ENCODE measurements at regions not wholly inside any gene's neighbourhood (a gene's known extent, or its start where the extent isn't known, plus 50 kb on each side); places are given as distances from the start of the nearest gene placed in this dataset.

DNA sequence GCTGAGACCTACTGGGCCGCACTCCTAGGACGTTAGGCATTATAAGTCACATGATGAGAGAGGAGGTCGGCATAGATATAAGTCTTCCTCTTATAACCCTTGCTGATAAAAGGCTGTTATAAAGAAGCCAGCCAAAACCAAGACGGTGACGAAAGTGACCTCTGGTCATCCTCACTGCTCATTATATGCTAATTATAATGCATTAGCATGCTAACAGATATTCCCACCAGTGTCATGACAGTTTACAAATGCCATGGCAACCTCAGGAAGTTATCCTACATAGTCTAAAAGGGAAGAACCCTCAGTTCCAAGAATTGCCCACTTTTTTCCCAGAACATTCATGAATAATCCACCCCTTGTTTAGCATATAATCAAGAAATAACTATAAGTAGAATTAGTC is 222.4 kb downstream of the TLE1 start:
- intact Hi-C loops (cut with DNase I) = no loop called here
- DNase-seq = no peak
- Histone ChIP-seq H3K4me3 (ENCODE audit: low read length) (no peak overlapping the region), H3K4me1 (ENCODE audit: control insufficient read depth, insufficient read depth, low read length) (no peaks in the 10 kb centered on the region), H3K9me3 (ENCODE audit: control insufficient read depth, low read length) (no peaks in the 10 kb centered on the region), H3K27me3 (ENCODE audit: control insufficient read depth, insufficient read depth) (no peaks in the 10 kb centered on the region), H3K27ac (ENCODE audit: low read length) (no peak overlapping the region)
- 77% methylated on average over 5 of the region's 5 CpGs for WGBS
- ATAC-seq = no peak

GRCh38 chr9:81465468-81466011 is 223.8 kb downstream of the TLE1 start:
- intact Hi-C loops (cut with DNase I) = no loop called here
- Histone ChIP-seq H3K4me1 (ENCODE audit: control insufficient read depth, insufficient read depth, low read length) (no peaks in the 10 kb centered on the region), H3K27me3 (ENCODE audit: control insufficient read depth, insufficient read depth) (no peaks in the 10 kb centered on the region), H3K9me3 (ENCODE audit: control insufficient read depth, low read length) (no peaks in the 10 kb centered on the region), H3K4me3 (ENCODE audit: low read length) (no peak overlapping the region), H3K27ac (ENCODE audit: low read length) (no peak overlapping the region)
- 61% methylated on average over 6 of the region's 6 CpGs for WGBS
- no peak for DNase-seq
- ATAC-seq = peak; percentile 43 to 83

DNA sequence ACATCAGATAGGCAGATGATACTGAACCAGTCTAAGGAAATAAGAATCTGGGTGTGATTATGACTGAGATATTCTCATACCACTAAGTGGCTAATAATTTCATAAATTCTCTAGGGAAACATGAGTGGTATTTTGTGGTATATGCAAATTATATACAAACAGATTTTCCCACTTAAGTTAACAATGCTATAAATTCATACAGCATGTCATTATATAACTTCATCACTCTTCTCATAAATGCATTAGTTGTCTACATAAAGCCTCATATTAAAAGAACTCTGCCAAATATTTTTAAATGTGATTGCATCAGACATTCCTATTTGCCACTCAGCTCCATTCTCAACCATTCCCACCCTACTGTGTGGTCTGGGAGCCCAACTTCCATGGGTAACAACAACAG is 226.5 kb downstream of the TLE1 start:
- intact Hi-C loops (cut with DNase I) = no loop called here
- ATAC-seq = no peak

DNA sequence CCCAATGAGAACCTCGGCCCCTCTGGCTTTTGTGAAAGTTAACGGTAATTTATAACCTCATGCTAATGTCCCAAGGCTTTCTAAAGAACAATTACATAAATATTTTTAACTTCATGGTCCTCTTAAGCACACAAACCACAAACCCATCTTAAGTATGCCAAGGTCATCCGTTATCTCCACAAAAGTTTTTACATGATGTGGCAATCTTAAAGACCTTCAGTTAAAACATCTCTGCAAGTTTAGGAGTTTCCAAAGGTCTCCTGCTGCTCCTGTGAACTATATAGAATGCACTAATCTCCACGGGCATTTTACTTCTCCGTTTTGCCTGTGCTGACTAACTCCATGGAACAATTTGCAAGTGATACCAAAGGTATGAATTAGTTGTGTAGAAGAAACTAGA is 228.2 kb downstream of the TLE1 start:
- Histone ChIP-seq H3K27ac (ENCODE audit: low read length) (no peak overlapping the region), H3K4me3 (ENCODE audit: low read length) (no peak overlapping the region), H3K27me3 (ENCODE audit: control insufficient read depth, insufficient read depth) (no peaks in the 10 kb centered on the region), H3K9me3 (ENCODE audit: control insufficient read depth, low read length) (no peaks in the 10 kb centered on the region), H3K4me1 (ENCODE audit: control insufficient read depth, insufficient read depth, low read length) (no peaks in the 10 kb centered on the region)
- 84% methylated on average over 5 of the region's 5 CpGs for WGBS
- intact Hi-C loops (cut with DNase I) = no loop called here
- DNase-seq = no peak
- ATAC-seq = no peak

More for the DNA sequence above, 226.5 kb downstream of the TLE1 start:
- no peaks in the 10 kb centered on the region for H3K9me3 ChIP-seq (ENCODE audit: control insufficient read depth, low read length)
- no peaks in the 10 kb centered on the region for H3K27me3 ChIP-seq (ENCODE audit: control insufficient read depth, insufficient read depth)
- DNase-seq = no peak
- H3K4me1 ChIP-seq (ENCODE audit: control insufficient read depth, insufficient read depth, low read length) = no peaks in the 10 kb centered on the region
- no peak overlapping the region for H3K27ac ChIP-seq (ENCODE audit: low read length)
- H3K4me3 ChIP-seq (ENCODE audit: low read length) = no peak overlapping the region

DNA sequence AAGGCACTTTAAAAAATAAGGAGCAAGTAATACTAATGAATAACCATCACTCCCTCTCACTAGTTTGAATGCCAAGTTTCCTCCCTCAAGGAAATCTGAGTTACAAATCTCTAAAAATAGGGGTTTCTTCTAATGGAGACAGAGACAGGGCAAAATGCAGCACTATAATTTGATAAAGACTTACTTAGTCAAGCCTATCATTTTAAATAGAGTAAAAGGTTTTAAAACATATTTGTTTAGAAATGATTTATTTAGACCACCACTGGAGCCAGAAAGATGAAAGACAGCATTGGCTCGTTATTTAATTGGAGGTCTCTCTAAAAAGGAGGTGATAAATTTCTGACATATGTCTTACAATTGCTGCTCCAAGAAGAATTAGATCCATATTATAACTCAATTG is 228.7 kb downstream of the TLE1 start:
- no peaks in the 10 kb centered on the region for H3K9me3 ChIP-seq (ENCODE audit: control insufficient read depth, low read length)
- no peaks in the 10 kb centered on the region for H3K27me3 ChIP-seq (ENCODE audit: control insufficient read depth, insufficient read depth)
- intact Hi-C loops (cut with DNase I) = no loop called here
- WGBS = 77% methylated on average over 1 of the region's 1 CpG
- ATAC-seq (no peak), DNase-seq (no peak)
- H3K4me1 ChIP-seq (ENCODE audit: control insufficient read depth, insufficient read depth, low read length) = no peaks in the 10 kb centered on the region
- H3K27ac ChIP-seq (ENCODE audit: low read length) = no peak overlapping the region
- H3K4me3 ChIP-seq (ENCODE audit: low read length) = no peak overlapping the region

- intact Hi-C loops (cut with DNase I) = no loop called here
- Histone ChIP-seq H3K4me3 (ENCODE audit: low read length) (no peak overlapping the region), H3K9me3 (ENCODE audit: control insufficient read depth, low read length) (no peaks in the 10 kb centered on the region), H3K27me3 (ENCODE audit: control insufficient read depth, insufficient read depth) (no peaks in the 10 kb centered on the region), H3K27ac (ENCODE audit: low read length) (no peak overlapping the region), H3K4me1 (ENCODE audit: control insufficient read depth, insufficient read depth, low read length) (no peaks in the 10 kb centered on the region)
- ATAC-seq (no peak), DNase-seq (no peak)
Observed at GRCh38 chr9:81459591-81459990, 229.8 kb downstream of the TLE1 start.

DNA sequence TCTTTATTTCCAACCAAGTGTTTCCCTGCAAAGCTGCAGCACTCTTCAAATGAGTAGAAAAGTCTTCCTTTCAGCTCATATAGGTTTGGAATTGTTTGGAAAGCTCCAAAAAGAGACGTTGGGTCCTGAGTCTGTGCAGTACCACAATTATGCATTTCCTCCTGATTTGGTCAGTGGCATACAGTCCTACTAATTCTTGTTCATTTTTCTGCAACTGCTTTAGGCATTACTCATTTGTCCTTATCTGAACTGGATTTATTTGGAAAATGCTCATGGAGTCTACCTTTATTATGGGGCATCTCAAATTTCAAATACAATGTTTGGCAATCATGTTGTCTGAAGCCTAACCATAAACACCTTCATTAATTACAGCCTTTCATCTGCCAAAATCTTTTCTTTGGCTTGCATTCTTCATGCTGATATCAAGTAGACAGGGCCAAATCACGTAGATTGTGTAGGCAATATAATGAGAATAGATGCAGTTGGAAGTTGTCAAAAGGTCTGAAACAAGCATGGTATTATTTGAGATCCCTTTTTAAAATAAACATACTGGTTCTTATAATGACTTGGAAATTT is 232.8 kb downstream of the TLE1 start:
- H3K27me3 ChIP-seq (ENCODE audit: control insufficient read depth, insufficient read depth) = no peaks in the 10 kb centered on the region
- intact Hi-C loops (cut with DNase I) = no loop called here

GRCh38 chr9:81455462-81456219 is 233.7 kb downstream of the TLE1 start:
- Histone ChIP-seq H3K27me3 (ENCODE audit: control insufficient read depth, insufficient read depth) (no peaks in the 10 kb centered on the region), H3K4me3 (ENCODE audit: low read length) (no peak overlapping the region), H3K9me3 (ENCODE audit: control insufficient read depth, low read length) (no peaks in the 10 kb centered on the region), H3K27ac (ENCODE audit: low read length) (no peak overlapping the region), H3K4me1 (ENCODE audit: control insufficient read depth, insufficient read depth, low read length) (no peaks in the 10 kb centered on the region)
- 80% methylated on average over 4 of the region's 4 CpGs for WGBS
- no peak for ATAC-seq
- no peak for DNase-seq
- intact Hi-C loops (cut with DNase I) = no loop called here

More for the DNA sequence above, 232.8 kb downstream of the TLE1 start:
- H3K27ac ChIP-seq (ENCODE audit: low read length) = no peak overlapping the region
- WGBS = 51% methylated on average over 2 of the region's 2 CpGs
- H3K9me3 ChIP-seq (ENCODE audit: control insufficient read depth, low read length) = no peaks in the 10 kb centered on the region
- no peak for ATAC-seq
- H3K4me1 ChIP-seq (ENCODE audit: control insufficient read depth, insufficient read depth, low read length) = no peaks in the 10 kb centered on the region
- no peak for DNase-seq
- no peak overlapping the region for H3K4me3 ChIP-seq (ENCODE audit: low read length)

DNA sequence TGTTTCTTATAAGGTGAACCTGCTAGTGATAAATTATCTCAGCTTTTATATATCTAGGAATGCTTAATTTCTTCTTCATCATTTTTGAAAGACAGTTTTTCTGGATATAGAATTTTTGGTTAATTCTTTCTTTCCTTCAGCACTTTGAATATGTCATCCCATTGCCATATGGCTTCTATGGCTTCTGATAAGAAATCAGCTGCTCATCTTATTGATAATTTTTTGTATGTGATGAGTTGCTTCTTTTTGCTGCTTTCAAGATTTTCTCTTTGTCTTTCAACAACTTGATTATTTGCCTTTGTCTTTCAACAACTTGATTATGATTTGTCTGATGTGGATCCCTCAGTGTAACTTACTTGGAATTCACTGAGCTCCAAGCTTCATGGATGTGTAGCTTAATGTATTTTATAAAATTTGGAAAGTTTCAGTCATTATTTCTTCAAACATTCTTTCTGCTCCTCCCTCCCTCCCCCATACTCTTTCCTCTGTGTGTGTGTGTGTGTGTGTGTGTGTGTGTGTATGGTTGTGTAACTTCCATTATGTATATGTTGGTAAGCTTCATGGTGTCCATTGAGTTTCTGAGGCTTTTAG is 243.9 kb downstream of the TLE1 start:
- ATAC-seq (no peak), DNase-seq (no peak)
- no peak overlapping the region for H3K4me3 ChIP-seq (ENCODE audit: low read length)
- H3K27me3 ChIP-seq (ENCODE audit: control insufficient read depth, insufficient read depth) = no peaks in the 10 kb centered on the region
- no peaks in the 10 kb centered on the region for H3K4me1 ChIP-seq (ENCODE audit: control insufficient read depth, insufficient read depth, low read length)
- no peak overlapping the region for H3K27ac ChIP-seq (ENCODE audit: low read length)
- no peaks in the 10 kb centered on the region for H3K9me3 ChIP-seq (ENCODE audit: control insufficient read depth, low read length)
- intact Hi-C loops (cut with DNase I) = no loop called here

DNA sequence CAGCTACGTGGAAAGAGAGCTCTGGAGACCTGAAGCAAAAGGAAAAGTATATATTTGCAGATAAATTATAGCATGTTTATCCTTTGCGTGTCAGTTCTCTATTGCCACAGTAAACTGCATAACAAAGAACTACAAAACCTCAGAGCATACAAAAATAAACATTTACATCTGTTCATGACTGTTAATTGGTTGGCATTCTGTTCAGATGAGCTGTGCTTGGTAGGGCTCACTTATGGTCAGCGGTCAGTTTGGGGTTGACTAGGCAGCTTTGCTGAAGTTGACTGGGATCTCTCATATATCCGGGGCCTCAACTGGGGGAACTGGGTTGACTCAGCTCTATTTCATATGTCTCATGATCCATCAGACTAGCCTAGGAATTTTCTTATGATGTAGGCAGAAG is 257.7 kb downstream of the TLE1 start:
- 73% methylated on average over 4 of the region's 4 CpGs for WGBS
- no peak for ATAC-seq

DNA sequence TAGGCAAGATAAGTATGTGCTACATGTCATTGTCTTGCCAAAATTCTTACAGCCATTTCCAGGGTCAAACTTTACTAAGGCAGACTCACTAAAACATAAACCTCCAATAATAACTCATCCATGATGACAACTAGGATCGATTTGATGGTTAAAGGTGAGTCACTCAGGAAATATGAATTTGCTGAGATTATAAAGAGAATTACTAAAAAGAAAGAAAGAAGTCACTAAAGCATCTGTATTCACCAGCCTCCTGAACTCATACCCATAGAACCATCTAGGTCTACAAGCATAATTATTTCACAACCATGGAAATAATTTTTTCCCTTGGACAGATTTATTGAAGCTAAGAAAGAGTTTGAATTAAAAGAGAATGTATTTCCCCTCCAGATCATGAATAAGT is 258.6 kb downstream of the TLE1 start:
- no peaks in the 10 kb centered on the region for H3K4me1 ChIP-seq (ENCODE audit: control insufficient read depth, insufficient read depth, low read length)
- no peaks in the 10 kb centered on the region for H3K9me3 ChIP-seq (ENCODE audit: control insufficient read depth, low read length)
- WGBS = 16% methylated on average over 1 of the region's 1 CpG
- no peak overlapping the region for H3K4me3 ChIP-seq (ENCODE audit: low read length)
- intact Hi-C loops (cut with DNase I) = no loop called here
- H3K27me3 ChIP-seq (ENCODE audit: control insufficient read depth, insufficient read depth) = no peaks in the 10 kb centered on the region
- DNase-seq = no peak
- no peak for ATAC-seq
- no peak overlapping the region for H3K27ac ChIP-seq (ENCODE audit: low read length)

More for the DNA sequence above, 257.7 kb downstream of the TLE1 start:
- no peaks in the 10 kb centered on the region for H3K27me3 ChIP-seq (ENCODE audit: control insufficient read depth, insufficient read depth)
- H3K27ac ChIP-seq (ENCODE audit: low read length) = no peak overlapping the region
- H3K9me3 ChIP-seq (ENCODE audit: control insufficient read depth, low read length) = no peaks in the 10 kb centered on the region
- H3K4me3 ChIP-seq (ENCODE audit: low read length) = no peak overlapping the region
- H3K4me1 ChIP-seq (ENCODE audit: control insufficient read depth, insufficient read depth, low read length) = no peaks in the 10 kb centered on the region
- intact Hi-C loops (cut with DNase I) = no loop called here
- no peak for DNase-seq

Data from right cardiac atrium (tissue), 5 donors.